ENCODE measurements at regions not wholly inside any gene's neighbourhood (a gene's known extent, or its start where the extent isn't known, plus 50 kb on each side); places are given as distances from the start of the nearest gene placed in this dataset.
"Not testable (repeated sequence)": the region's sequence is repeated elsewhere in the genome, so short reads cannot be mapped to it uniquely, and the experiment has no call there.

DNA sequence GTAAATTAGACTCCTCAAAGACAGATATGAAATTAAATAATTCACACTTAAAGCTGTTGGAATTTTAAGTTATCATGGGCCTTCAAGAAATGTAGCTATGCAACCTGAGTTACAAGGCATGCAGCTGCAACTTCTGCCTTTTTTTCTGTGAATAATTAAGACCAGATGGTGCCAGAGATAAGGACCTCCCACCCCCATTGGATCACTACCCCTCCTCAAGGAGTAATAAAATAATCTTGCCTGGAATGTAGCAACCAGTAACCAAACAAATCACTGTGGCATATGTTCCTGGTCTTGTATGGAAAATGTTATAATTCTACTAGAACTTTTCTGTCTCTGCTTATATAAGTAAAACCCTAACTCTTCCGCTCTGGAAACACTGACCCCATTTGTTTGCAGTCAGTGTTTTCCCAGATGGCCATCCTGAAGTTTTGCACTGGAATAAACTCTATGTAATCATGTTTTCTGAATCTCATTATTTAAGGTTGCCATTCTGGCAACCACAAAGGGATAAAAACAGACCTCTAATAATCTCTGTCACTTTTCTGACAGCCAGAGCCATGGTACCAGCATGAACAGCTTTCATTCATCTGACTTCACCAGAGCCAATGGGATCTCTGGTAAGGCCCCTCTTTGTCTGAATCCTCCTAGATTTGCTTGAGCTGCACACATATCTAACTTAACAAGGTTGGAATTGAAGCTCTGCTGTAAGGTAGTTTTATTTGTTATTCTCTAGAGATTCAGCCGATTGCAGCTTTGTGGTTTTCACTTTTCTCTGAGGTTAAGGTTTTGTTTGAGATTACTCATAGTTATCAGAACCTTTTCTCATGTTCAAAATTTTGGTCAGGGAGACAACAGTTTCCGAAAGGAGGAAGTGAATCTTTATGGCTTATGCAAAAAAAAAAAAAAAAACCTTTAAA, 274.6 kb downstream of the NAF1 start:
- H3K27me3 ChIP-seq (ENCODE audit: control insufficient read depth, insufficient read depth, low read length) = no peaks in the 10 kb centered on the region
- no peaks in the 10 kb centered on the region for H3K9me3 ChIP-seq (ENCODE audit: control insufficient read depth, insufficient read depth, low read length)
- H3K27ac ChIP-seq (ENCODE audit: low read depth, low read length) = no peak overlapping the region
- H3K36me3 ChIP-seq (ENCODE audit: control insufficient read depth, insufficient read depth, low read length) = no peaks in the 10 kb centered on the region
- H3K4me1 ChIP-seq (ENCODE audit: control insufficient read depth, insufficient read depth, low read length) = peaks cover 12% of the 10 kb centered on the region; the same call in 1 of the 2 replicates
- H3K9ac ChIP-seq (ENCODE audit: low read depth, low read length) = no peak overlapping the region
- H3K4me3 ChIP-seq (ENCODE audit: low read depth, low read length) = no peak overlapping the region

- Histone ChIP-seq H3K4me1 (ENCODE audit: control insufficient read depth, insufficient read depth, low read length) (no peaks in the 10 kb centered on the region), H3K27me3 (ENCODE audit: control insufficient read depth, insufficient read depth, low read length) (no peaks in the 10 kb centered on the region), H3K9ac (ENCODE audit: low read depth, low read length) (no peak overlapping the region), H3K27ac (ENCODE audit: low read depth, low read length) (no peak overlapping the region), H3K9me3 (ENCODE audit: control insufficient read depth, insufficient read depth, low read length) (no peaks in the 10 kb centered on the region), H3K4me3 (ENCODE audit: low read depth, low read length) (no peak overlapping the region), H3K36me3 (ENCODE audit: control insufficient read depth, insufficient read depth, low read length) (no peaks in the 10 kb centered on the region)
Observed at GRCh38 chr4:162878096-162878495, 288.6 kb downstream of the NAF1 start.

- Histone ChIP-seq H3K36me3 (ENCODE audit: control insufficient read depth, insufficient read depth, low read length) (no peaks in the 10 kb centered on the region), H3K27me3 (ENCODE audit: control insufficient read depth, insufficient read depth, low read length) (no peaks in the 10 kb centered on the region), H3K9me3 (ENCODE audit: control insufficient read depth, insufficient read depth, low read length) (peaks cover under 1% of the 10 kb centered on the region; the same call in 1 of the 2 replicates), H3K27ac (ENCODE audit: low read depth, low read length) (no peak overlapping the region), H3K9ac (ENCODE audit: low read depth, low read length) (no peak overlapping the region), H3K4me1 (ENCODE audit: control insufficient read depth, insufficient read depth, low read length) (no peaks in the 10 kb centered on the region), H3K4me3 (ENCODE audit: low read depth, low read length) (no peak overlapping the region)
Observed at GRCh38 chr4:162874748-162875147, 291.9 kb downstream of the NAF1 start.

GRCh38 chr4:162871990-162872389, 294.7 kb downstream of the NAF1 start:
- Histone ChIP-seq H3K4me3 (ENCODE audit: low read depth, low read length) (no peak overlapping the region), H3K4me1 (ENCODE audit: control insufficient read depth, insufficient read depth, low read length) (no peaks in the 10 kb centered on the region), H3K27me3 (ENCODE audit: control insufficient read depth, insufficient read depth, low read length) (no peaks in the 10 kb centered on the region), H3K27ac (ENCODE audit: low read depth, low read length) (no peak overlapping the region), H3K36me3 (ENCODE audit: control insufficient read depth, insufficient read depth, low read length) (no peaks in the 10 kb centered on the region), H3K9ac (ENCODE audit: low read depth, low read length) (no peak overlapping the region), H3K9me3 (ENCODE audit: control insufficient read depth, insufficient read depth, low read length) (peaks cover 2% of the 10 kb centered on the region; the same call in 1 of the 2 replicates)

GRCh38 chr4:162869157-162869556, 297.5 kb downstream of the NAF1 start:
- Histone ChIP-seq H3K9me3 (ENCODE audit: control insufficient read depth, insufficient read depth, low read length) (peaks cover 2% of the 10 kb centered on the region; the same call in 1 of the 2 replicates), H3K4me3 (ENCODE audit: low read depth, low read length) (no peak overlapping the region), H3K36me3 (ENCODE audit: control insufficient read depth, insufficient read depth, low read length) (no peaks in the 10 kb centered on the region)

GRCh38 chr4:162866565-162866964, 300.1 kb downstream of the NAF1 start:
- Histone ChIP-seq H3K9me3 (ENCODE audit: control insufficient read depth, insufficient read depth, low read length) (peaks cover 2% of the 10 kb centered on the region; the same call in 1 of the 2 replicates), H3K4me3 (ENCODE audit: low read depth, low read length) (no peak overlapping the region), H3K9ac (ENCODE audit: low read depth, low read length) (no peak overlapping the region)

More at GRCh38 chr4:162869157-162869556, 297.5 kb downstream of the NAF1 start:
- H3K27me3 ChIP-seq (ENCODE audit: control insufficient read depth, insufficient read depth, low read length) = no peaks in the 10 kb centered on the region
- H3K4me1 ChIP-seq (ENCODE audit: control insufficient read depth, insufficient read depth, low read length) = no peaks in the 10 kb centered on the region
- no peak overlapping the region for H3K27ac ChIP-seq (ENCODE audit: low read depth, low read length)
- H3K9ac ChIP-seq (ENCODE audit: low read depth, low read length) = no peak overlapping the region

GRCh38 chr4:162865102-162865501, 301.6 kb downstream of the NAF1 start:
- no peaks in the 10 kb centered on the region for H3K36me3 ChIP-seq (ENCODE audit: control insufficient read depth, insufficient read depth, low read length)
- H3K27me3 ChIP-seq (ENCODE audit: control insufficient read depth, insufficient read depth, low read length) = no peaks in the 10 kb centered on the region
- H3K9me3 ChIP-seq (ENCODE audit: control insufficient read depth, insufficient read depth, low read length) = peaks cover 2% of the 10 kb centered on the region; the same call in 1 of the 2 replicates
- no peak overlapping the region for H3K27ac ChIP-seq (ENCODE audit: low read depth, low read length)
- no peaks in the 10 kb centered on the region for H3K4me1 ChIP-seq (ENCODE audit: control insufficient read depth, insufficient read depth, low read length)
- H3K9ac ChIP-seq (ENCODE audit: low read depth, low read length) = no peak overlapping the region
- H3K4me3 ChIP-seq (ENCODE audit: low read depth, low read length) = no peak overlapping the region

More at GRCh38 chr4:162866565-162866964, 300.1 kb downstream of the NAF1 start:
- no peak overlapping the region for H3K27ac ChIP-seq (ENCODE audit: low read depth, low read length)
- no peaks in the 10 kb centered on the region for H3K36me3 ChIP-seq (ENCODE audit: control insufficient read depth, insufficient read depth, low read length)
- no peaks in the 10 kb centered on the region for H3K4me1 ChIP-seq (ENCODE audit: control insufficient read depth, insufficient read depth, low read length)
- H3K27me3 ChIP-seq (ENCODE audit: control insufficient read depth, insufficient read depth, low read length) = no peaks in the 10 kb centered on the region

- H3K9ac ChIP-seq (ENCODE audit: low read depth, low read length) = no peak overlapping the region
- H3K27ac ChIP-seq (ENCODE audit: low read depth, low read length) = no peak overlapping the region
- no peak overlapping the region for H3K4me3 ChIP-seq (ENCODE audit: low read depth, low read length)
- H3K27me3 ChIP-seq (ENCODE audit: control insufficient read depth, insufficient read depth, low read length) = no peaks in the 10 kb centered on the region
- no peaks in the 10 kb centered on the region for H3K4me1 ChIP-seq (ENCODE audit: control insufficient read depth, insufficient read depth, low read length)
- H3K36me3 ChIP-seq (ENCODE audit: control insufficient read depth, insufficient read depth, low read length) = no peaks in the 10 kb centered on the region
- H3K9me3 ChIP-seq (ENCODE audit: control insufficient read depth, insufficient read depth, low read length) = peaks cover 13% of the 10 kb centered on the region; the same call in 1 of the 2 replicates
Observed at GRCh38 chr4:162853788-162854187, 312.9 kb downstream of the NAF1 start.

DNA sequence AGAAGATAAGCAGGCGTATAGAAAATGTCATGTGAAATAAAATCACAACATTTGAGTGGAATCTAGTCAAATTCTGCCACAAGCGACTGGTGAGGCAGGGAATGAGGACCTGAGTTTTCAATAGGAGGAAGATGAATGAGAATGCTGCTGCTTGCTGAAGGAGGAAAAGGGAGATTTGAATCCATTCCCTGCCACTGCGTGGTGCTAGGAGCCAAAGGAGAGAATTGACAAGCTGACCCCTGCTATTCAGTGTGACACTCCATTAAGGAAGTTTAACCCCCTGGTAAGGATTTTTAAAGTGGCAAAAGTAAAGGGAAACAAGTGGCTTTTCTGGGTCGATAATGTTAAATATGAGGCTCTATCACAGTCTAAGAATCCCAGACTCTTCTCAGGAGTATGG, 314.0 kb downstream of the NAF1 start:
- Histone ChIP-seq H3K4me1 (ENCODE audit: control insufficient read depth, insufficient read depth, low read length) (no peaks in the 10 kb centered on the region), H3K27me3 (ENCODE audit: control insufficient read depth, insufficient read depth, low read length) (no peaks in the 10 kb centered on the region), H3K9me3 (ENCODE audit: control insufficient read depth, insufficient read depth, low read length) (peaks cover 15% of the 10 kb centered on the region; the same call in 1 of the 2 replicates), H3K4me3 (ENCODE audit: low read depth, low read length) (no peak overlapping the region), H3K36me3 (ENCODE audit: control insufficient read depth, insufficient read depth, low read length) (no peaks in the 10 kb centered on the region), H3K9ac (ENCODE audit: low read depth, low read length) (no peak overlapping the region), H3K27ac (ENCODE audit: low read depth, low read length) (no peak overlapping the region)

DNA sequence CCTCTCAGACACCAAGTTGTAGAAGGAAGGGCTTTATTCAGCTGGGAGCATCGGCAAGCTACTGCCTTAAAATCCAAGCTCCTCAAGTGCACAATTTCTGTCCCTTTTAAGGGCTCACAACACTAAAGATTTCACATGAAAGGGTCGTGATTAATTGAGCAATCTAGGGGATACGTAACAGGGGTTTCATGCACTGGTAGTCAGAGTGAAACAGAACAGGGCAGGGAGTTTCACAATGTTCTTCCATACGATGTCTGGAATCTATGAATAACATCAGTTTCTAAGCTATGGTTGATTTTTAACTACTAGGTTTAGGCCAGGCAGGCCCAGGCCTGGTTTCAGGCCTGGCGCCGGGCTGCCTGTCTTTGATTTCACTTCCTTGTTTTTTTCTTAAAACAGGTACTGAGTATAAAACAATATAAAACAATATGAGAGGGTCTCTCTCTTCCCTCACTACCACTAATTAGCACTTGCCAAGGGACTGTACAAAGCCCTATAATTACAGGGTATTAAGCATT, 315.4 kb downstream of the NAF1 start:
- not testable (repeated sequence) for H3K36me3 ChIP-seq (ENCODE audit: control insufficient read depth, insufficient read depth, low read length); H3K4me1 ChIP-seq (ENCODE audit: control insufficient read depth, insufficient read depth, low read length); H3K27me3 ChIP-seq (ENCODE audit: control insufficient read depth, insufficient read depth, low read length); H3K9ac ChIP-seq (ENCODE audit: low read depth, low read length); H3K4me3 ChIP-seq (ENCODE audit: low read depth, low read length); H3K27ac ChIP-seq (ENCODE audit: low read depth, low read length)
- peaks cover 15% of the 10 kb centered on the region; the same call in 1 of the 2 replicates for H3K9me3 ChIP-seq (ENCODE audit: control insufficient read depth, insufficient read depth, low read length)

DNA sequence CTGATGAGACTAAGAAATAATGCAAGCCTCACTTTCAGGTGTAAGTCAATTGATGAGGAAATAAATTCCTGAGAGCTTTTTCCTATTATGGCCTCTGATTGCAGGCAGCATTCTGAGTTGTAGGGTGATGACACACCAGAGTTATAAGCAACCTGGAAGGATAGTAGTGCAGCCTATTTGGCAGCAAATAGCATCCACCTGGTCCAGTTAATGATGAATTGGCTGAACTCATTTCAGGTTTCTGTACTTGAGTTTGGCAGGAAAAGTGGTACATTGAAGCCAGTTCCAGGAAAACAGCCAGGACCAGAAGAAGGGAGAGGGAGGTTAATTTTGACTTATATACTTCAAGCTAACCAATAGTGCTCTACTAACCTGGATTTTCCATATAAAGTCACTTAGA, 316.8 kb downstream of the NAF1 start:
- no peak overlapping the region for H3K9ac ChIP-seq (ENCODE audit: low read depth, low read length)
- H3K27me3 ChIP-seq (ENCODE audit: control insufficient read depth, insufficient read depth, low read length) = no peaks in the 10 kb centered on the region
- H3K4me3 ChIP-seq (ENCODE audit: low read depth, low read length) = no peak overlapping the region
- no peaks in the 10 kb centered on the region for H3K4me1 ChIP-seq (ENCODE audit: control insufficient read depth, insufficient read depth, low read length)
- H3K36me3 ChIP-seq (ENCODE audit: control insufficient read depth, insufficient read depth, low read length) = no peaks in the 10 kb centered on the region
- peaks cover 15% of the 10 kb centered on the region; the same call in 1 of the 2 replicates for H3K9me3 ChIP-seq (ENCODE audit: control insufficient read depth, insufficient read depth, low read length)
- H3K27ac ChIP-seq (ENCODE audit: low read depth, low read length) = peak overlapping the region; percentile 30

All from HUES48 (cell line).